Thyroid gland (tissue), 4 donors: ENCODE measurements at regions not wholly inside any gene's neighbourhood (a gene's known extent, or its start where the extent isn't known, plus 50 kb on each side); places are given as distances from the start of the nearest gene placed in this dataset.
A peak's percentile ranks its signal among the peaks of the same experiment; 100 is the strongest.

Experiments
- DNase-seq, 2 donors: peaks; one replicate each; pipeline ENCODE4 v3.0.0-alpha.2; 2019
- H3K27ac ChIP-seq, 3 donors: fragments of 200-600 bp; sonication (generic); 1 replicate in 2 of 3; 2 replicates in 1 of 3; pipeline ENCODE4 v1.5.1; 2016 to 2019; ENCODE audit warnings: mild to moderate bottlenecking in 1 of 3, moderate library complexity in 1 of 3
- H3K27me3 ChIP-seq: fragments of 200-600 bp; sonication (generic); one replicate; pipeline ENCODE4 v1.5.1; 2019
- H3K36me3 ChIP-seq, 2 donors: fragments of 200-600 bp; sonication (generic); one replicate each; pipeline ENCODE4 v1.5.1; 2016 to 2019
- H3K4me1 ChIP-seq, 2 donors: fragments of 200-600 bp; sonication (generic); one replicate each; pipeline ENCODE4 v1.5.1; 2017 to 2019
- H3K4me3 ChIP-seq, 3 donors: fragments of 200-600 bp; sonication (generic); replicated peaks in 1 of 3; 1 replicate in 2 of 3; 2 replicates in 1 of 3; pipeline ENCODE4 v1.5.1; 2016; ENCODE audit warnings: mild to moderate bottlenecking in 1 of 3
- H3K9me3 ChIP-seq: fragments of 200-600 bp; sonication (generic); one replicate; pipeline ENCODE4 v1.5.1; 2017
- CTCF ChIP-seq, 6 experiments: fragments of 200-600 bp in 3 of 6; fragments of 450-650 bp in 3 of 6; sonication (generic) in 3 of 6; IDR thresholded peaks; one replicate each; pipeline ENCODE4 v1.5.1; 2016 to 2019; ENCODE audit warnings: antibody characterized with exemption in 6 of 6, mild to moderate bottlenecking in 2 of 6, inconsistent platforms in 1 of 6, moderate library complexity in 1 of 6
- POLR2A ChIP-seq, 2 donors: fragments of 450-650 bp; IDR thresholded peaks; one replicate each; pipeline ENCODE4 v1.6.1; 2017; ENCODE audit warnings: antibody characterized with exemption in 2 of 2, mild to moderate bottlenecking in 2 of 2, moderate library complexity in 1 of 2
- WGBS, 2 donors: methylation state at CpG; one replicate each; pipeline ENCODE4 v1.1.5; 2017; 5-methylcytosine and 5-hydroxymethylcytosine counted together
- intact Hi-C: fragments of 100-400 bp; cut with DNase I; formaldehyde crosslinking; loops from one replicate; pipeline ENCODE4 v1.15.1; 2023

GRCh38 chr4:152101556-152102435 is 341.0 kb upstream of the GATB start:
- WGBS, 2 donors, result 83 to 93% methylated on average over 8 of the region's 8 CpGs
- Histone ChIP-seq H3K27ac (no peak overlapping the region), H3K9me3 (no peaks in the 10 kb centered on the region), H3K4me3 (no peak overlapping the region), H3K36me3 (no peaks in the 10 kb centered on the region), H3K27me3 (no peaks in the 10 kb centered on the region), H3K4me1 (peaks cover 0 to 15% of the 10 kb centered on the region in 2 donors)
- DNase-seq, result no peak
- intact Hi-C loops, result no loop called here
- TF ChIP-seq POLR2A (IDR thresholded peaks at IDR 0.05) (no peak), CTCF (IDR thresholded peaks at IDR 0.05) (no peak)

- Histone ChIP-seq H3K4me3 (no peak overlapping the region), H3K9me3 (no peaks in the 10 kb centered on the region), H3K36me3 (no peaks in the 10 kb centered on the region), H3K4me1 (peaks cover 0 to 5% of the 10 kb centered on the region in 2 donors), H3K27me3 (no peaks in the 10 kb centered on the region), H3K27ac (no peak overlapping the region)
- whole genome bisulfite sequencing, 2 donors, result 78 to 84% methylated on average over 6 of the region's 6 CpGs
- TF ChIP-seq POLR2A (IDR thresholded peaks at IDR 0.05) (no peak), CTCF (IDR thresholded peaks at IDR 0.05) (no peak)
- peak in 1 of 2 donors; percentile 20 for DNase-seq
- intact Hi-C loops, result no loop called here
Observed at GRCh38 chr4:152100379-152101201, 339.8 kb upstream of the GATB start.

- Histone ChIP-seq H3K27me3 (no peaks in the 10 kb centered on the region), H3K4me3 (no peak overlapping the region), H3K4me1 (peaks cover 0 to 5% of the 10 kb centered on the region in 2 donors), H3K27ac (no peak overlapping the region), H3K36me3 (no peaks in the 10 kb centered on the region), H3K9me3 (no peaks in the 10 kb centered on the region)
- TF ChIP-seq POLR2A (IDR thresholded peaks at IDR 0.05) (no peak), CTCF (IDR thresholded peaks at IDR 0.05) (no peak)
- WGBS, 2 donors, result 93 to 95% methylated on average over 7 of the region's 7 CpGs
- DNase-seq, result no peak
- intact Hi-C loops, result no loop called here
Observed at GRCh38 chr4:152099981-152100378, 339.2 kb upstream of the GATB start.

GRCh38 chr4:152099555-152099954 is 338.7 kb upstream of the GATB start:
- intact Hi-C loops, result no loop called here
- no peaks in the 10 kb centered on the region for H3K9me3 ChIP-seq
- WGBS, 2 donors, result 75 to 80% methylated on average over 2 of the region's 2 CpGs
- DNase-seq, result no peak
- H3K4me1 ChIP-seq, result peaks cover 0 to 5% of the 10 kb centered on the region in 2 donors
- no peak overlapping the region for H3K4me3 ChIP-seq
- TF ChIP-seq POLR2A (IDR thresholded peaks at IDR 0.05) (no peak), CTCF (IDR thresholded peaks at IDR 0.05) (no peak)
- no peaks in the 10 kb centered on the region for H3K36me3 ChIP-seq
- H3K27ac ChIP-seq, result no peak overlapping the region
- no peaks in the 10 kb centered on the region for H3K27me3 ChIP-seq

- WGBS, 2 donors, result 63 to 96% methylated on average over 3 to 6 of the region's 6 CpGs
- Histone ChIP-seq H3K9me3 (no peaks in the 10 kb centered on the region), H3K4me3 (no peak overlapping the region), H3K27me3 (no peaks in the 10 kb centered on the region), H3K36me3 (no peaks in the 10 kb centered on the region), H3K4me1 (peaks cover 0 to 5% of the 10 kb centered on the region in 2 donors), H3K27ac (no peak overlapping the region)
- no peak for DNase-seq
- TF ChIP-seq POLR2A (IDR thresholded peaks at IDR 0.05), result no peak
- no peak for TF ChIP-seq CTCF (IDR thresholded peaks at IDR 0.05)
- intact Hi-C loops, result no loop called here
Observed at GRCh38 chr4:152099061-152099425, 338.2 kb upstream of the GATB start.
